ENCODE measurements at regions not wholly inside any gene's neighbourhood (a gene's known extent, or its start where the extent isn't known, plus 50 kb on each side); places are given as distances from the start of the nearest gene placed in this dataset.

GRCh38 chr9:13443346-13444244 lies 164.1 kb upstream of the MPDZ start:
- TF ChIP-seq RAD21 (IDR thresholded peaks at IDR 0.05; ENCODE audit: low read depth): no peak
- no peak for TF ChIP-seq MAX (IDR thresholded peaks at IDR 0.05)
- no peak for TF ChIP-seq EP300 (IDR thresholded peaks at IDR 0.05; ENCODE audit: borderline replicate concordance)
- no peak for TF ChIP-seq ZBTB7A (IDR thresholded peaks at IDR 0.05; ENCODE audit: low read depth)
- no peak for TF ChIP-seq USF1 (IDR thresholded peaks at IDR 0.05)
- TF ChIP-seq EGR1 (IDR thresholded peaks at IDR 0.05): no peak
- no peak for TF ChIP-seq REST (IDR thresholded peaks at IDR 0.05; ENCODE audit: low read depth)
- TF ChIP-seq YY1 (IDR thresholded peaks at IDR 0.05; ENCODE audit: low read depth): no peak
- TF ChIP-seq FOXM1 (IDR thresholded peaks at IDR 0.05; ENCODE audit: borderline replicate concordance, low read depth): no peak
- no peak for TF ChIP-seq TAF1 (IDR thresholded peaks at IDR 0.05; ENCODE audit: low read depth)
- no peak for TF ChIP-seq CEBPB (IDR thresholded peaks at IDR 0.05)
- no peak for TF ChIP-seq CREB1 (IDR thresholded peaks at IDR 0.05; ENCODE audit: low read depth)
- TF ChIP-seq NFIC (IDR thresholded peaks at IDR 0.05): no peak
